CD4-positive, alpha-beta T cell treated with Interleukin-12 subunit alpha and Interleukin-12 subunit beta, for 1 hour (primary cell): ENCODE measurements at regions not wholly inside any gene's neighbourhood (a gene's known extent, or its start where the extent isn't known, plus 50 kb on each side); places are given as distances from the start of the nearest gene placed in this dataset.
A peak's percentile ranks its signal among the peaks of the same experiment; 100 is the strongest.
"Not testable (repeated sequence)": the region's sequence is repeated elsewhere in the genome, so short reads cannot be mapped to it uniquely, and the experiment has no call there.

Source experiments
- DNase-seq: peaks from one replicate; pipeline ENCODE4 v3.0.0-alpha.2; 2020

DNA sequence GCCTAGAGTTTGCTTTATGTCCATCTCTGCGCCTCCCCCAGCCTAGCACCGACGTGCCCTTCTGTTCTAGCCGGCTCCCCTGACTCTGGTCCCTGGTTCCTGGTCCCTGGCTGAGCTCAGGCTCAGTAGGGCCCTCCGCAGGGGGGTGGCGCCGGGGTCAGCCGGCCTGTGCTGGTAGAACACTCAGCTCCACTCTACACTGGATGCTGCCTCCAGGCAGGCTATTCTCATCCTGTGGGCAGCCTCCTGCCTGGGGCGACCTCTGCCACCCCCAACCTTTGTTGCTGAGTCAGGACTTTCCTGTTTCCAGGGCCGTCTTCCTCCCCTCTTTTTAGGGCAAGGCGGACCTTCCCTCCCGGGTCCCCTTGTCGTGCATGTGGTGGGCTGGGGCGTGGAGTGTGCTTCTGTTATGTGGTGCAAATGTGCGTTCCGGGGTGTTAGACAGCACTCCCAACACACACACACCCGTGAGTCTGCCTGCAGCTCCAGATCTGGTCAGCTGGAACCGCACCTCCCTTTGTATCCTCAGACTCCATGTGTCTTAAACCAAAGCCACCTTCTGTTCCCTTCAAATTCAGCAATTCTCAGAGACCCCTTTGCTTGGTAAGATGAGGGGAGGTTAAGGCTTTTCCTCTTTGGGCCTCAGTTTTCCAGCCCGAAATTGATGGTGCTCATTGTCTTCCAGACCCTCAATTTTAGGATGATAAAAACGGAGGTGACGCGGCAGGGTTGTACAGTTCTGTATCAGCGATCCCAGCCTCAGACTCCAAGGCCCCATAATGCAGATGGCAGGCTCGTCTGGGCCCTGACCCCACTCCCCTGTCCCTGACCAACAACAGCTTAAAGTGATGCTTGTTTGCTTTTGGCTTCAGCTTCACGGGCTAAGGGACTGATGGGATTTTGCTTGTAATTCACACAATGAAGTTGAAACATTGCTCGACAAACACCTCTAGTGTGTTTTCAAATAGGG is 1327.9 kb downstream of the BRD1 start:
- no peak for DNase-seq

GRCh38 chr22:48498526-48499331 is 1328.9 kb downstream of the BRD1 start:
- DNase-seq = no peak

GRCh38 chr22:48497743-48498520 is 1329.7 kb downstream of the BRD1 start:
- DNase-seq = not testable (repeated sequence)

DNA sequence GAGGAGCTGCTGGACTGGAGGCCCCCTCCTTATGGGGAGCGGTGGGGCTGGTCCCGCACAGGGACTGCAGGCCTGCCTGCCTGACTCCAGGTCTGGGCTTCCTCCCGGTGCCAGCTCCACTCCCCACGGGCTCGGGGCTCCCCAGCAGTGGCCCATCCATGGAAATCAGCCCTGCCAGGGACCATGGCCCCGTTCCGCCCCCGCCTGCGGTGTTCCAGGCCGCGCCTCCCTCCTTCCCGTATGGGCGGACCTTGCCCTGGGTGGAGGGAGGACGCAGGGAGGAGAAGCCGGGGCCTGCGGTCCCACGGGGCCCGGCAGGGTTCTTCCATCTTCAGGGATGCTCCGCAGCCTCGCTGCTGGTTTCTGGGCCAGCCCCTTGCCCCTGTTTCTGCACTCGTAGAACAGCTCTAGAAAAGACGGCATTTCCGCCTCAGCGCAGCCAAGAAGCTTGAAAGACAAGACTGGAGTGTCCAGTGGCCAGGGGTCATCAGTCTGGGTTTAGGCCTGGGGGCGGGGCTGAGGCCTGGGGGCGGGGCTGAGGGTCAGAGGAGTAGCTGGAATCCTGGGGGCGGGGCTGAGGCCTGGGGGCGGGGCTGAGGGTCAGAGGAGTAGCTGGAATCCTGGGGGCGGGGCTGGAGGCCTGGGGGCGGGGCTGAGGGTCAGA is 1330.6 kb downstream of the BRD1 start:
- no peak for DNase-seq

GRCh38 chr22:48496226-48496845 is 1331.3 kb downstream of the BRD1 start:
- no peak for DNase-seq

GRCh38 chr22:48495751-48496080 is 1332.0 kb downstream of the BRD1 start:
- DNase-seq = no peak

- no peak for DNase-seq
These were observed 1332.5 kb downstream of the BRD1 start for GRCh38 chr22:48494968-48495750.

- no peak for DNase-seq
These were observed 1333.3 kb downstream of the BRD1 start for GRCh38 chr22:48494256-48494967.

DNA sequence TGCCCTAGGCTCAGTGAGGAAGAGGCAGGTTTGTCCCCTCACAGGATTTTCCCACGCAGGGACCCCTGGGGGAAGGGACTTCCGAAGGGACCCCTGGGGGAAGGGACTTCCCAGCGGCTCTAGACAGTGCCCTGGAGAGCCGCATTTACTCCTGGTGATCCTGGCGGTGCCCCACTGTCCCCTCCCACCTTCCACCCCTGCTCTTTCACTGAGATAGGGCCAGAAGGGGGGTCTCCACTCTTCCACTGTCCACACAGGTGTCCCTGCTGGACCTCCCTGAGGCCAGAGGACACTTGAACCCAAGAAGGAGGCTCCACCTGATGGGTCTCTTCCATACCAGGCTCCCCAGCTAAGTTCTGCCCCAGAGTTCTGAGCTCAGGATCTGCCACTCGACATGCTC is 1333.9 kb downstream of the BRD1 start:
- DNase-seq = no peak

- DNase-seq = peak; percentile 32
These were observed 1335.0 kb downstream of the BRD1 start for GRCh38 chr22:48492366-48493320.

GRCh38 chr22:48491451-48491941 is 1336.2 kb downstream of the BRD1 start:
- DNase-seq = no peak

DNA sequence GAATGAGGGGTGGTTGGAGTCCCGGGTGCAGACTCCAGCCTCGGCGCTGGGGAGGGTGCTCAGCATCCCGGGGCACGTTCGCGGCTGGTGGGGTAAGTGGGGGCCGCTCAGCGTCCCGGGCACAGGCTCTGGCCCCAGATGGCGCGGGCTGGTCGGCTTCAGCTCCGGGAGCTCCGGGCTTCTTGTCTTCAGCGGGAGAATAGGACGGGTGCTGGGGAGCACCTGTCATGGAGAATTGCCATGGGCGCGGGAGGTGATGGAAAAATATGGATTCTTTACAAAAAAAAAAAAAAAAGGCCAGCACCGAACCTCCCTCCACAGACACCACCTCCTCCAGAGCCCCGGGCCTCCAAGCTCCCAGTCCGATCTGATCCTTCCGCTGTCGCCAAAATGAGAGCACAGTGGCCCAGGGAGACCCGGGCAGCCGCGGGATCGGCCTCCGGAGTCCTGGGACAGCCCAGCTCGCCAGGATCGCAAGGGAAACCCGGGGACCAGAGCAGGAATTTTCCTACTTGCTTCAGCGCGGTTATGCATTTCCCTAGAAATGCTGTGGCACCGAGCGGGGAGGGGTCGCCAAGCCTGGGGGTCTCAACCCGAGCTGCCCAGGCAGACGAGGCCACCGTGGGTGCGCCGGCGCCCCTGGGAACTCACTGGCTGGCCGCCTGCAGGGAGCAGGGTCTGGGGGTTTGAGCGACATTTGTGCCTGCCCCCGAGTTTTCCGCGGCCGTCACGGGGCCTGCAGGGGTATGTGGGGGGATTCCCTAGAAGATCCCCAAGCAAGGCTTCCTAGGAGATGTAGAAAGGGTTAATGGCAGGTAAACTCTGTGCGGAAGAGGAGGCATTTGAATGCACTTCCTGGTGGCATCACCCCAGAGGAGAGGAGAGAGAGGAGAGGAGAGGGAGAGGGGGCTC is 1336.9 kb downstream of the BRD1 start:
- DNase-seq = no peak

GRCh38 chr22:48489551-48490499 is 1337.8 kb downstream of the BRD1 start:
- DNase-seq = no peak

DNA sequence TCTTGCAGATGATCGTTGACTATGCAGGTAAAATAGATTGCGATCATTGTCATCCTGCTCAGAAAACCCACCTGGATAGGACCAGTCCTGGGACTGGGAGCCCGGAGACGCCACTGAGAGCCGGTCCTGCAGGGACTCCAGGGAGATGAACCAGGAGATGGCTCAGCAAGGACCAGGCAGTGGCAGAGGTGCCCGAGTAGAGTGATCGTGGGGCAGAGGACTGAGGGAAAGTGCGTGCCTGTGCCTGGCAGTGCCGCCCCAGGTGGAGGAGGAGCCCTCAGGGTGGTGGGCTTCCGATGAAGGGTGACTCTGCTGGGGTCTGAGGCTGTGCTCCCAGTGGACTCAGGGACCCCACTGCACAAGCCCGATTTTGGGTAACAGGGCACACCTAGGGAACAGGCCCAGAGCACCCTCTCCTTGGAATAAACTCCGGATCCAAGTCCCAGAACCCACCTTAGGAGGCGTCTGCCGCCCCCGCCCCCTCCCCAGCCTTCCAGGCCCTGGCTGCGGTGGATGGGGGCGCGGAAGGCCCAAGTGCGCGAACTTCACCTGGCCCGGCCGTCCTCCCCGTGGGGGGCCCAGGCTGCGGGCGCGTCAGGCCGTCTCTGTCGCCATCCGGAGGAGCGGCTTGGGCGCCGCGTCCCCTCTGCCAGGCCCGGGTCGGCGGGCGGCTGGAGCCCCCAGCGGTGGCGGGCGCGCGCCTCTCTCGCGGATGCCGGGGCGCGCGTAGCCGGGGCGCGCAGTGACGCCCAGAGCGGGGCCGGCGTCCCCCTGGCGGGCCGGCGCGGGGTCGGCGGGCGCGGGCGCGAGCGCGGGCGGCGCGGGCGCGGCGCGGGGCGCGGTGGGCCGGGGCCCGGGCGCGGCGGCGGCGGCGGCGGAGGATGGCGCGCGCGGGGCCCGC is 1338.8 kb downstream of the BRD1 start:
- no peak for DNase-seq

DNA sequence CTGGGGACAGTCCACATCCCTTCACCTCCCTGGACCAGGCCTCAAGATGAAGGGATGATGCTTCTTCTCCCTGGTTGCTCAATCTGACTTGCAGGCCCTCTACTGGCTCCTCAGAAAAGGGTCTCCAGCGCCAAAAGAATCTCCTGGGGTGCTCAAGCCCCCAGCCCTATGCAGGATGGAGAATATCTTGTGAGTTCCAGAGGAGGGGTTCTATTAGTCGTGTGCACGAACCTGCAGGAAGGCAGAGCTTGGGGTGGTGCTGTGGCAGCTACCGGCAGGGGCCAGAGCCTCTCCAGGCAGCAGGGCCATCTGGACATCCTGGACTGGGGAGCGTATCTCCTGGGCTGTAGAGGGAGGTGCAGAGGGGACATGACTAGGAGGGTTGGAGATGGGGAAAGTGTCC is 1339.5 kb downstream of the BRD1 start:
- no peak for DNase-seq

GRCh38 chr22:48486558-48486957 is 1341.1 kb downstream of the BRD1 start:
- no peak for DNase-seq
